Pancreas (tissue), 10 donors: ENCODE measurements at regions not wholly inside any gene's neighbourhood (a gene's known extent, or its start where the extent isn't known, plus 50 kb on each side); places are given as distances from the start of the nearest gene placed in this dataset.

Source experiments
- ATAC-seq, 4 donors: fragments of 200-7000 bp; cut with Tn5 transposase; one replicate each; pipeline versions ENCODE4 v1.8.0 to v1.9.1; 2020; ENCODE audit warnings: mild to moderate bottlenecking in 4 of 4, moderate library complexity in 4 of 4
- DNase-seq, 6 donors: peaks; one replicate each; pipeline ENCODE4 v3.0.0-alpha.2; 2020
- FAIRE-seq: peaks from 2 replicates; lab custom pipeline; 2012; peaks lifted over from hg19 to GRCh38; lab: Jason Lieb, UNC
- H3K27ac ChIP-seq, 4 donors: fragments of 200-600 bp; sonication (generic); 1 replicate in 3 of 4; 2 replicates in 1 of 4; pipeline versions ENCODE4 v1.5.0 to v1.8.0; 2020
- H3K27me3 ChIP-seq, 4 donors: fragments of 200-600 bp; one replicate each; pipeline ENCODE4 v1.8.0; 2021
- H3K36me3 ChIP-seq, 3 donors: fragments of 200-600 bp; sonication (generic) in 1 of 3; one replicate each; pipeline versions ENCODE4 v1.5.0 to v1.8.0; 2020 to 2021
- H3K4me1 ChIP-seq, 3 donors: fragments of 200-600 bp; one replicate each; pipeline ENCODE4 v1.8.0; 2021
- H3K4me3 ChIP-seq, 4 donors: fragments of 200-600 bp; sonication (generic) in 2 of 4; one replicate each; pipeline versions ENCODE4 v1.5.0 to v1.8.0; 2020 to 2021
- H3K9me3 ChIP-seq, 4 donors: fragments of 200-600 bp; one replicate each; pipeline ENCODE4 v1.8.0; 2021
- whole genome bisulfite sequencing, 2 donors: extraction: QIAGEN DNeasy Blood & Tissue Kit; methylation state at CpG; one replicate each; pipeline ENCODE4 v1.1.7; 2013; 5-methylcytosine and 5-hydroxymethylcytosine counted together
- intact Hi-C, 3 donors: fragments of 100-400 bp; cut with DNase I; formaldehyde crosslinking; loops; one replicate each; pipeline versions ENCODE4 v1.11.1 to v1.14.2; 2022
- TF ChIP-seq, protein P1 (sequence below), 4 donors: fragments of 200-600 bp; sonication (generic) in 3 of 4; IDR thresholded peaks; one replicate each; pipeline versions ENCODE4 v1.5.0 to v1.8.0; 2021; ENCODE audit warnings: antibody characterized with exemption in 4 of 4
- donor health status: healthy with polysubstance abuse.
- donor health status: DM: no; HTN: no; CAD: no; lungs with moderate emphysema.
- donor health status: DM: no; HTN: no; CAD: no.
- donor health status: control.
- donor health status: control.
- donor health status: Bipolar disorder and iron deficiency.
- donor health status: DM: yes; HTN: yes; CAD: no.
- donor health status: DM: no; HTN: no; CAD: no.
- donor health status: DM: no; HTN: no; CAD: no.
- donor health status: DM: yes; HTN: yes; CAD: no.

- no peak overlapping the region for H3K4me3 ChIP-seq
- FAIRE-seq (no peak), ATAC-seq (no peak), DNase-seq (no peak)
- intact Hi-C loops = no loop called here
- TF ChIP-seq, protein P1, sequence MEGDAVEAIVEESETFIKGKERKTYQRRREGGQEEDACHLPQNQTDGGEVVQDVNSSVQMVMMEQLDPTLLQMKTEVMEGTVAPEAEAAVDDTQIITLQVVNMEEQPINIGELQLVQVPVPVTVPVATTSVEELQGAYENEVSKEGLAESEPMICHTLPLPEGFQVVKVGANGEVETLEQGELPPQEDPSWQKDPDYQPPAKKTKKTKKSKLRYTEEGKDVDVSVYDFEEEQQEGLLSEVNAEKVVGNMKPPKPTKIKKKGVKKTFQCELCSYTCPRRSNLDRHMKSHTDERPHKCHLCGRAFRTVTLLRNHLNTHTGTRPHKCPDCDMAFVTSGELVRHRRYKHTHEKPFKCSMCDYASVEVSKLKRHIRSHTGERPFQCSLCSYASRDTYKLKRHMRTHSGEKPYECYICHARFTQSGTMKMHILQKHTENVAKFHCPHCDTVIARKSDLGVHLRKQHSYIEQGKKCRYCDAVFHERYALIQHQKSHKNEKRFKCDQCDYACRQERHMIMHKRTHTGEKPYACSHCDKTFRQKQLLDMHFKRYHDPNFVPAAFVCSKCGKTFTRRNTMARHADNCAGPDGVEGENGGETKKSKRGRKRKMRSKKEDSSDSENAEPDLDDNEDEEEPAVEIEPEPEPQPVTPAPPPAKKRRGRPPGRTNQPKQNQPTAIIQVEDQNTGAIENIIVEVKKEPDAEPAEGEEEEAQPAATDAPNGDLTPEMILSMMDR (IDR thresholded peaks at IDR 0.05) = no peak
- no peak overlapping the region for H3K27ac ChIP-seq
- no peaks in the 10 kb centered on the region for H3K9me3 ChIP-seq
- no peaks in the 10 kb centered on the region for H3K36me3 ChIP-seq
- H3K4me1 ChIP-seq = no peaks in the 10 kb centered on the region
- H3K27me3 ChIP-seq = no peaks in the 10 kb centered on the region
- 42 to 49% methylated on average over 3 of the region's 3 CpGs for WGBS, 2 donors
These were observed 285.1 kb downstream of the TMEM114 start for GRCh38 chr16:8305201-8305600.

DNA sequence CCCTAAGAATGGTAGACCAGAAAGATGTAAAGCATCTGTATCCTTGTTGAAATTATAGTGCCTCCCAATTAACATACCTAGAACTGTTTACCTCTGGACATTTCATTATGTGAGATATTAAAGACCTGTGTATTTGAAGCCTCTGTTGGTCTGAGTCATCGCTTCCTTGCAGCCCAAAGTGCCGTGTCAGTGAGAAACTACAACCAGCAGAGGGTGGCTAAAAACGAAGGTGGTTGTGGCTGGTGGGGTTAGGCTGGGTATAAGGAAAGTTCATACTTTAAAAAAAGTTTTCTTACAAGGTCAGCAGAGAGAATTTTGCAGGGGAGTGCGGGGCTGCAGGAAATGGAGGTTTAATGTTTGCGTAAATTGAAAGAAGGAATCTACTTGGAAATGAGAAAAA is 290.7 kb downstream of the TMEM114 start:
- TF ChIP-seq, protein P1 (IDR thresholded peaks at IDR 0.05) = no peak
- no peak for FAIRE-seq
- H3K9me3 ChIP-seq = no peaks in the 10 kb centered on the region
- no peak for DNase-seq
- ATAC-seq = no peak
- intact Hi-C loops = loop anchor here in 1 of 3 donors (10.0 kb wide), 1 partner anchor 65 kb away; no protein-coding TSS in a partner anchor
- no peak overlapping the region for H3K4me3 ChIP-seq
- no peaks in the 10 kb centered on the region for H3K4me1 ChIP-seq
- H3K27me3 ChIP-seq = no peaks in the 10 kb centered on the region
- 66 to 70% methylated on average over 5 of the region's 5 CpGs for WGBS, 2 donors
- no peak overlapping the region for H3K27ac ChIP-seq
- H3K36me3 ChIP-seq = no peaks in the 10 kb centered on the region

GRCh38 chr16:8295513-8296237 is 294.6 kb downstream of the TMEM114 start:
- Histone ChIP-seq H3K27me3 (no peaks in the 10 kb centered on the region), H3K4me1 (no peaks in the 10 kb centered on the region), H3K9me3 (no peaks in the 10 kb centered on the region), H3K27ac (no peak overlapping the region), H3K4me3 (no peak overlapping the region), H3K36me3 (no peaks in the 10 kb centered on the region)
- WGBS, 2 donors = 73 to 75% methylated on average over 11 of the region's 11 CpGs
- FAIRE-seq (no peak), DNase-seq (no peak), ATAC-seq (no peak)
- intact Hi-C loops = loop anchor here in 1 of 3 donors (10.0 kb wide), 1 partner anchor 61 kb away; no protein-coding TSS in a partner anchor
- TF ChIP-seq, protein P1 (IDR thresholded peaks at IDR 0.05) = no peak

- ATAC-seq = no peak
- no peaks in the 10 kb centered on the region for H3K36me3 ChIP-seq
- no peak overlapping the region for H3K27ac ChIP-seq
- no peaks in the 10 kb centered on the region for H3K9me3 ChIP-seq
- TF ChIP-seq, protein P1 (IDR thresholded peaks at IDR 0.05) = no peak
- no peaks in the 10 kb centered on the region for H3K4me1 ChIP-seq
- H3K27me3 ChIP-seq = no peaks in the 10 kb centered on the region
- intact Hi-C loops = loop anchor here in 1 of 3 donors (10.0 kb wide), 1 partner anchor 59 kb away; no protein-coding TSS in a partner anchor
- no peak for FAIRE-seq
- H3K4me3 ChIP-seq = no peak overlapping the region
- 68 to 76% methylated on average over 5 of the region's 5 CpGs for WGBS, 2 donors
- DNase-seq = no peak
These were observed 296.9 kb downstream of the TMEM114 start for GRCh38 chr16:8293413-8293812.

GRCh38 chr16:8292271-8292670 is 298.0 kb downstream of the TMEM114 start:
- no peak overlapping the region for H3K27ac ChIP-seq
- TF ChIP-seq, protein P1 (IDR thresholded peaks at IDR 0.05) = no peak
- FAIRE-seq (no peak), DNase-seq (no peak), ATAC-seq (no peak)
- H3K36me3 ChIP-seq = no peaks in the 10 kb centered on the region
- whole genome bisulfite sequencing, 2 donors = 52 to 76% methylated on average over 6 of the region's 6 CpGs
- H3K27me3 ChIP-seq = no peaks in the 10 kb centered on the region
- no peak overlapping the region for H3K4me3 ChIP-seq
- H3K9me3 ChIP-seq = no peaks in the 10 kb centered on the region
- intact Hi-C loops = loop anchor here in 1 of 3 donors (10.0 kb wide), 1 partner anchor 57 kb away; no protein-coding TSS in a partner anchor
- no peaks in the 10 kb centered on the region for H3K4me1 ChIP-seq
